ENCODE measurements at regions not wholly inside any gene's neighbourhood (a gene's known extent, or its start where the extent isn't known, plus 50 kb on each side); places are given as distances from the start of the nearest gene placed in this dataset.

DNA sequence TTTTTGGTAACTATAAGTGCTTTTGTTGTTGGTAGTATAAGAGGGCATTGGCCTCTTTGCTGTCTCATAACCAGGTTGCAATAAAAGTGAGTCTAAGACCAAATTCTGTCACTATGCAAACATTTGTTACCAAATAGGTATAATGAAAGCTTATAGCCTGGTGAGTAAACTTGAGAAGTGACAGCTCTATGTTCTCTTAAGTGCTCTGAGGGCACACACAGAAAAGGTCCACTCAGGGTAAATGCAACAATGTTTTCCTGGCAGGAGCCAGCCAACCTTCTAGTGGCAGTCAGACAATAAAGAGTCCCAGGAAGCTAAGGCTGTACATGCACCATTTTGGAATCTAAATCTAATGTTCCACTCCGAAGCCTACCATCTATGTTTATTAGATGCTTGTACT is 262.1 kb upstream of the TGFBR2 start:
- TF ChIP-seq, protein P1, sequence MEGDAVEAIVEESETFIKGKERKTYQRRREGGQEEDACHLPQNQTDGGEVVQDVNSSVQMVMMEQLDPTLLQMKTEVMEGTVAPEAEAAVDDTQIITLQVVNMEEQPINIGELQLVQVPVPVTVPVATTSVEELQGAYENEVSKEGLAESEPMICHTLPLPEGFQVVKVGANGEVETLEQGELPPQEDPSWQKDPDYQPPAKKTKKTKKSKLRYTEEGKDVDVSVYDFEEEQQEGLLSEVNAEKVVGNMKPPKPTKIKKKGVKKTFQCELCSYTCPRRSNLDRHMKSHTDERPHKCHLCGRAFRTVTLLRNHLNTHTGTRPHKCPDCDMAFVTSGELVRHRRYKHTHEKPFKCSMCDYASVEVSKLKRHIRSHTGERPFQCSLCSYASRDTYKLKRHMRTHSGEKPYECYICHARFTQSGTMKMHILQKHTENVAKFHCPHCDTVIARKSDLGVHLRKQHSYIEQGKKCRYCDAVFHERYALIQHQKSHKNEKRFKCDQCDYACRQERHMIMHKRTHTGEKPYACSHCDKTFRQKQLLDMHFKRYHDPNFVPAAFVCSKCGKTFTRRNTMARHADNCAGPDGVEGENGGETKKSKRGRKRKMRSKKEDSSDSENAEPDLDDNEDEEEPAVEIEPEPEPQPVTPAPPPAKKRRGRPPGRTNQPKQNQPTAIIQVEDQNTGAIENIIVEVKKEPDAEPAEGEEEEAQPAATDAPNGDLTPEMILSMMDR (IDR thresholded peaks at IDR 0.05) = no peak
- no peak for TF ChIP-seq POLR2A (IDR thresholded peaks at IDR 0.05)
- no peak for TF ChIP-seq POLR2AphosphoS5 (IDR thresholded peaks at IDR 0.05)
- no peak for TF ChIP-seq EP300 (IDR thresholded peaks at IDR 0.05)
